GM12865 (cell line): ENCODE measurements at regions not wholly inside any gene's neighbourhood (a gene's known extent, or its start where the extent isn't known, plus 50 kb on each side); places are given as distances from the start of the nearest gene placed in this dataset.
A peak's percentile ranks its signal among the peaks of the same experiment; 100 is the strongest.
"Not testable (repeated sequence)": the region's sequence is repeated elsewhere in the genome, so short reads cannot be mapped to it uniquely, and the experiment has no call there.

Experiments used
- DNase-seq: peaks from one replicate; pipeline ENCODE4 v3.0.0; 2010; ENCODE audit warnings: low read depth
- H3K4me3 ChIP-seq: 2 replicates; pipeline ENCODE4 v1.5.1; 2011; ENCODE audit warnings: mild to moderate bottlenecking, low read depth, low read length, control low read depth
- TF ChIP-seq, protein P1 (sequence below): IDR thresholded peaks from 2 replicates; pipeline ENCODE4 v1.5.1; 2011; ENCODE audit warnings: low read length, control low read depth, low read depth, inconsistent platforms; ENCODE audit not compliant: insufficient read depth; ENCODE audit errors: missing control alignments

DNA sequence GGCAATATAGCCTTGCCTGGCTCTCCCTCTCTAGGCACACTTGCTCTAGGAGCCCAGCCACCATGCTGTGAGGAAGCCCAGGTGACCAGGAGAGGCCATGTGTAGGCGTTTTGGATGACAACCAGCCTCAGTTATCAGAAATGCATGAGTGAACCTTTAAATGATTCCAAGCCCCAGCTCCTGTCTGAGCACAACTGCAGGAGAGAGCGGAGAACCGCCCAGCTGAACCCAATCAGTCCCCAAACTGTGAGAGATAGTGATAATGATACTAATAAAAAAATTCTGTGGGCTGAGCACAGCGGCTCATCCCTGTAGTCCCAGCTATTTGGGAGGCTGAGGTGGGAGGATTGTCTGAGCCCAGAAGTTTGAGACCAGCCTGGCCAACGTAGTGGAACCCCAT is 83.8 kb upstream of the TOX2 start:
- H3K4me3 ChIP-seq = no peak overlapping the region
- TF ChIP-seq, protein P1, sequence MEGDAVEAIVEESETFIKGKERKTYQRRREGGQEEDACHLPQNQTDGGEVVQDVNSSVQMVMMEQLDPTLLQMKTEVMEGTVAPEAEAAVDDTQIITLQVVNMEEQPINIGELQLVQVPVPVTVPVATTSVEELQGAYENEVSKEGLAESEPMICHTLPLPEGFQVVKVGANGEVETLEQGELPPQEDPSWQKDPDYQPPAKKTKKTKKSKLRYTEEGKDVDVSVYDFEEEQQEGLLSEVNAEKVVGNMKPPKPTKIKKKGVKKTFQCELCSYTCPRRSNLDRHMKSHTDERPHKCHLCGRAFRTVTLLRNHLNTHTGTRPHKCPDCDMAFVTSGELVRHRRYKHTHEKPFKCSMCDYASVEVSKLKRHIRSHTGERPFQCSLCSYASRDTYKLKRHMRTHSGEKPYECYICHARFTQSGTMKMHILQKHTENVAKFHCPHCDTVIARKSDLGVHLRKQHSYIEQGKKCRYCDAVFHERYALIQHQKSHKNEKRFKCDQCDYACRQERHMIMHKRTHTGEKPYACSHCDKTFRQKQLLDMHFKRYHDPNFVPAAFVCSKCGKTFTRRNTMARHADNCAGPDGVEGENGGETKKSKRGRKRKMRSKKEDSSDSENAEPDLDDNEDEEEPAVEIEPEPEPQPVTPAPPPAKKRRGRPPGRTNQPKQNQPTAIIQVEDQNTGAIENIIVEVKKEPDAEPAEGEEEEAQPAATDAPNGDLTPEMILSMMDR = no peak
- DNase-seq = no peak

DNA sequence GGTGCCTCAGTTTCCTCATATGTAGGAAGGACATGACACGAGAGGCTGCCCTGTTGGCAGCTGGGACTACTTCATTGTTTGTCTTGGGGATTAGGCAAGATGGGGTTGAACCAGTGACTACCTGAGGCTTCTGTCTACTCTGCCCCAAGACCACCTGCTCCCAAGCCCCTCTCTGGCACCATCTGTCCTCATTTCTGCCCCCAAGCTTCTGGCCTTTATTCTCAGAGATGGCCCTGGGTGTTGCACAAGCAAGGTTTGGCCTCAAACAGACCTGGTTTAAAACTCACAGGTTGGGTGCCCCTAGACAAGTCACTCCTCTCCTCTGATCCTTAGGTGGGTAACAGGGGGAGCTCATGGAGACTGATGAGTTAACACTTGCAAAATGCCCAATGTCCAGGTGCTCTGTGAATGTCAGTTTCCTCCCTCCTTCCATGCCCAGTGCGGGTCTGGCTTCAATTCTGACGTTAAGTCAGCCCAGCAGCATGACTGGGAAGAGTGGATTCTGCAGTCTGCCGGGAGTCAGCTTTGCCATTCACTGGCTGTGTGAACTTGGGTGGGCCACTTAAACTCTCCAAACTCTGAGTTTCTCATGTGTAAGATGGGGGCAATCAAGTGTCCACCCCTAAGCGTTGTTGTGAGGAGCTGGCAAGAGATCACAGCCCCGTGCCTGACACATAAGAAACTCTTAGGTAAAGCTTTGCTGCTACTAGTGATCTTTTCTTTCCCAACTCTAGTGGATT is 84.5 kb upstream of the TOX2 start:
- no peak overlapping the region for H3K4me3 ChIP-seq
- no peak for DNase-seq
- TF ChIP-seq, protein P1 = no peak

DNA sequence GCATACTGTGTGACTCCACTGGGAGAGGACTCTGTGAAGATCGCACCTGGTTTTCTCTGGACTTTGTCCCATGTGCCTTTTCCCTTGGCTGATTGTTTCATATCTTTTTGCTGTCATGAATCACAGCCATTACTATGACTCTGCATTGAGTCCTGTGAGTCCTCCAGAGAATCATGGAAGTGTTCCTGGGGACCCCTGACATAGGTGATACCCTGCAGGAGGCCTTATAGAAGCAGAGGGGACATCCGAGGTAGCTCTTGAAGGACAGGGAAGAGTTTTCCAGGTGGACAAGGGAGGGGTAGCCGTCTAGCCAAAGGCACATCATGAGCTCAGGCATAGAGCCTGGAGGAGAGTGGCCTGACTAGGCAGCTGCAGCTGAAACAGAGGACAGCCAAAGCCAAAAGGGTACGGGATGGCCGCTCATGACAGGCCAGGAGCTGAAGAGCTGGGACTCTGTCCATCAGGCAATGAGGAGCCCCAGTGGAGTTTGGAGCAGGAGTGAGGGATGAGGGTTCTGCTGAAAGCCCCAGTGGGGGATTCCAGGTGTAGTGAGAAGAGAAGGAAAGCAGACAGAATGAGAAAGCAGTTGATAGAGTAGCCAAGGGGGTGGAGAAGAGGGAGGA is 86.6 kb upstream of the TOX2 start:
- H3K4me3 ChIP-seq = no peak overlapping the region
- TF ChIP-seq, protein P1 = no peak
- DNase-seq = no peak

DNA sequence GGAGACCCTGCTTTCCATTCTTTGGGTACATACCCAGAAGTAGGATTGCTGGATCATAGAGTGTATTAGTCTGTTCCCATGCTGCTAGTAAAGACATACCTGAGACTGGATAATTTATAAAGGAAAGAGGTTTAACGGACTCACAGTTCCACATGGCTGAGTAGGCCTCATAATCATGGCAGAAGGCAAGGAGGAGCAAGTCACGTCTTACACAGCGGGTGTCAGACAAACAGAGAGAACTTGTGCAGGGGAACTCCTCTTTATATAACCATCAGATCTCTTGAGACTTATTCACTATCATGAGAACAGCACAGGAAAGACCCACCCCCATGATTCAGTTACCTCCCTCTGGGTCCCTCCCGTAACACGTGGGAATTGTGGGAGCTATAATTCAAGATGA is 87.7 kb upstream of the TOX2 start:
- not testable (repeated sequence) for H3K4me3 ChIP-seq, DNase-seq

DNA sequence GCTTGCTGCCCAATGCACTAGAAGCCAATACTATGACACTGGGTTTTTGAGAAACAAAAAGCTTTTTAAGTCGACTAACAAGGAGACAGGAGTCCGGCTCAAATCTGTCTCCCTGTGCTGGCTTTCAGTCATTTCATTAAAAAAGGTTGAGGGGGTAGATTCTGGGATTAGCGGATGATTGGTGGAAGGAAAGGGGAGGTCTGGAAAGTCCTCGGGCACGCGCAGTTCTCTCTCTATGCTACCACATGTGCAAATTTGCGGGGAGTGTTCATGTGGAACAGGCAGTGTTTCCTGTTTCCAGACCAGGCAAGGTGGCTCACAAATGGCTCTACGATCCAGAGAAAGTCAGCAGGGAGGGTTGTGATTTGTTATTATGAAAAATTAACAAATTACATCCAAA is 89.1 kb upstream of the TOX2 start:
- TF ChIP-seq, protein P1 = no peak
- peak; percentile 78 for DNase-seq
- H3K4me3 ChIP-seq = no peak overlapping the region

DNA sequence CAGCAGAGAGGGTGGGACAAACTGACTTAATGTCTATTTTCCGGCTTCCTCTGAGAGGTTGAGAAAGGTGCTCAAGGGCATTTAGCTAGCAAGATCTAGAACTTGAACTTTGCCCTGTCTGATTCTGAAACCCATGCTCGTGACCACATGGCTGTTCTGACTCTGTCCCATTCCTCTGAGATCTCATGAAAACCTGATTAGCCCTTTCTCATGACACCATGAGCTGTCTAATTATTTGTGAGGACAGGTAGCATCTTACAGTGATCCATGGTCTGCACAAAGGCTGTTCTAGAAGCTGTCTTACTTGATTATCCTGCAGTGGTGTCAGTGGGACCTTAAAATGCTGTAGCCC is 89.6 kb upstream of the TOX2 start:
- TF ChIP-seq, protein P1 = no peak
- H3K4me3 ChIP-seq = no peak overlapping the region
- peak; percentile 70 for DNase-seq

DNA sequence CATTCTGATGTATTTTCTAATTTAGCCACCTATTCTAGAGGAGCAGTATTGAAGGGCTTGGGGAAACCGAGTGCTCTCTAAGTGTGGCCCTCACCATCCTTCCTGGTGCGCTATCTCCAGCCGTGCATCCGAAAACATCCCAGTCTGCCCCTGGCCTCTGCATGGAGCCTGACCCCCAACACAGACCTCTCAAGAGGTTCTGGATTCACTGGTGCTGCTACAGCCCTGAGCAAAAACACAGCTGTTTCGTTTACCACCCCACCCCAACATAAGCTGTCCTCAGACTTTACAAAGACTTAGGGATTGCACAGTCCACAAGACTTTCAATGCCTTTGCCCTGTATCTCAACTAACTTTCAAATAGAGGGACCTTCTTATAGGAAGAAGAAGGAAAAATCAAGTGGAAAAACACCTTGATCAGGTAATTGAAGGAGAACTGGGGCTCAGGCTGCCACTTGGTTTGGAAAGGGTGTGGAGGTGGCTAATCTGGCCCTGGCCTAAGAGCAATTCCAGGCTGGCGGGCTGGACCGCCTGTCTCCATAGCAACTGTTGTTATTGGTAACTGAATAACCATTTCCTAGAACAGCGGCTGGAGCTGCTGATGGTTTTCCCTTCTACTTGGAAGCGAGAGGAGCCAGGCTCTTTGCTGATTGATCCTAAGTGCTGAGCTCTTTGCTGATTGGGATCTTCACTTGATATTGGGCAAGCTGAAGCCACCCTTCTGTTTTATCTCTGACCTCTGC is 90.2 kb upstream of the TOX2 start:
- TF ChIP-seq, protein P1 = no peak
- no peak overlapping the region for H3K4me3 ChIP-seq
- DNase-seq = no peak
